Thymus (tissue), 11 donors: ENCODE measurements at regions not wholly inside any gene's neighbourhood (a gene's known extent, or its start where the extent isn't known, plus 50 kb on each side); places are given as distances from the start of the nearest gene placed in this dataset.
A peak's percentile ranks its signal among the peaks of the same experiment; 100 is the strongest.

ENCODE experiments used
- DNase-seq, 9 donors: peaks; one replicate each; pipeline ENCODE4 v3.0.0-alpha.2; 2013; ENCODE audit warnings: low spot score in 9 of 9, low read depth in 6 of 9, missing footprints in 1 of 9
- H3K27ac ChIP-seq, 2 donors: one replicate each; pipeline ENCODE4 v1.5.1; 2013; ENCODE audit warnings: control low read depth in 1 of 2, low read depth in 1 of 2, low read length in 1 of 2, mild to moderate bottlenecking in 1 of 2, moderate library complexity in 1 of 2
- H3K27me3 ChIP-seq, 2 donors: one replicate each; pipeline ENCODE4 v1.5.1; 2013; ENCODE audit warnings: low read length in 1 of 2; ENCODE audit not compliant: control insufficient read depth in 2 of 2, insufficient read depth in 1 of 2
- H3K36me3 ChIP-seq, 2 donors: one replicate each; pipeline ENCODE4 v1.5.1; 2013; ENCODE audit warnings: low read length in 1 of 2, mild to moderate bottlenecking in 1 of 2, moderate library complexity in 1 of 2; ENCODE audit not compliant: control insufficient read depth in 2 of 2, insufficient read depth in 2 of 2
- H3K4me1 ChIP-seq, 2 donors: one replicate each; pipeline ENCODE4 v1.5.1; 2013; ENCODE audit warnings: low read length in 2 of 2; ENCODE audit not compliant: control insufficient read depth in 2 of 2, insufficient read depth in 2 of 2
- H3K4me3 ChIP-seq, 2 donors: one replicate each; pipeline ENCODE4 v1.5.1; 2013; ENCODE audit warnings: low read length in 2 of 2, control low read depth in 1 of 2, mild to moderate bottlenecking in 1 of 2
- H3K9me3 ChIP-seq, 2 donors: one replicate each; pipeline ENCODE4 v1.5.1; 2013; ENCODE audit warnings: low read length in 1 of 2, mild to moderate bottlenecking in 1 of 2; ENCODE audit not compliant: control insufficient read depth in 2 of 2, insufficient read depth in 1 of 2
- WGBS: extraction: QIAGEN DNeasy Blood & Tissue Kit; methylation state at CpG from one replicate; pipeline ENCODE4 v1.1.7; 2013; 5-methylcytosine and 5-hydroxymethylcytosine counted together
- donor health status: healthy.

GRCh38 chr1:198889749-198890148 lies 250.9 kb downstream of the PTPRC start:
- DNase-seq = no peak
- Histone ChIP-seq H3K27me3 (no peaks in the 10 kb centered on the region), H3K4me3 (no peak overlapping the region), H3K36me3 (peaks cover 5 to 72% of the 10 kb centered on the region in 2 donors), H3K4me1 (peaks cover under 1 to 3% of the 10 kb centered on the region in 2 donors), H3K27ac (no peak overlapping the region), H3K9me3 (no peaks in the 10 kb centered on the region)
- 85% methylated on average over 1 of the region's 1 CpG for WGBS

GRCh38 chr1:198890214-198890930 lies 251.5 kb downstream of the PTPRC start:
- Histone ChIP-seq H3K4me1 (peaks cover 0 to 3% of the 10 kb centered on the region in 2 donors), H3K27ac (no peak overlapping the region), H3K36me3 (peaks cover 6 to 75% of the 10 kb centered on the region in 2 donors), H3K27me3 (no peaks in the 10 kb centered on the region), H3K4me3 (no peak overlapping the region), H3K9me3 (no peaks in the 10 kb centered on the region)
- WGBS = 94% methylated on average over 4 of the region's 4 CpGs
- DNase-seq = no peak

GRCh38 chr1:198892065-198892464 lies 253.2 kb downstream of the PTPRC start:
- 97% methylated on average over 1 of the region's 1 CpG for WGBS
- Histone ChIP-seq H3K27me3 (no peaks in the 10 kb centered on the region), H3K27ac (peak overlapping the region in 1 of 2 donors; percentile 35), H3K9me3 (no peaks in the 10 kb centered on the region), H3K36me3 (peaks cover 6 to 83% of the 10 kb centered on the region in 2 donors), H3K4me3 (no peak overlapping the region), H3K4me1 (peaks cover 0 to 3% of the 10 kb centered on the region in 2 donors)
- DNase-seq = no peak

- Histone ChIP-seq H3K9me3 (no peaks in the 10 kb centered on the region), H3K4me1 (peaks cover 0 to 3% of the 10 kb centered on the region in 2 donors), H3K36me3 (peaks cover 6 to 89% of the 10 kb centered on the region in 2 donors), H3K27me3 (no peaks in the 10 kb centered on the region), H3K27ac (no peak overlapping the region), H3K4me3 (no peak overlapping the region)
- no peak for DNase-seq
- 99% methylated on average over 1 of the region's 1 CpG for WGBS
Observed at GRCh38 chr1:198893141-198893540, 254.3 kb downstream of the PTPRC start.

GRCh38 chr1:198893763-198894444 lies 255.1 kb downstream of the PTPRC start:
- H3K27ac ChIP-seq = no peak overlapping the region
- peaks cover 6 to 89% of the 10 kb centered on the region in 2 donors for H3K36me3 ChIP-seq
- DNase-seq = no peak
- H3K9me3 ChIP-seq = no peaks in the 10 kb centered on the region
- no peak overlapping the region for H3K4me3 ChIP-seq
- H3K4me1 ChIP-seq = no peaks in the 10 kb centered on the region
- no peaks in the 10 kb centered on the region for H3K27me3 ChIP-seq
- WGBS = 98% methylated on average over 4 of the region's 4 CpGs

- Histone ChIP-seq H3K4me1 (peaks cover 0 to 9% of the 10 kb centered on the region in 2 donors), H3K27me3 (no peaks in the 10 kb centered on the region), H3K4me3 (no peak overlapping the region), H3K36me3 (peaks cover 16 to 82% of the 10 kb centered on the region in 2 donors), H3K9me3 (no peaks in the 10 kb centered on the region), H3K27ac (no peak overlapping the region)
- 92% methylated on average over 3 of the region's 3 CpGs for WGBS
- DNase-seq = no peak
Observed at GRCh38 chr1:198901266-198901665, 262.4 kb downstream of the PTPRC start.

- 94% methylated on average over 5 of the region's 5 CpGs for WGBS
- Histone ChIP-seq H3K36me3 (peaks cover 16 to 80% of the 10 kb centered on the region in 2 donors), H3K9me3 (no peaks in the 10 kb centered on the region), H3K4me1 (peaks cover 0 to 9% of the 10 kb centered on the region in 2 donors), H3K27me3 (no peaks in the 10 kb centered on the region), H3K27ac (peak overlapping the region; percentile 8 to 31), H3K4me3 (no peak overlapping the region)
- no peak for DNase-seq
Observed at GRCh38 chr1:198902655-198903054, 263.8 kb downstream of the PTPRC start.

GRCh38 chr1:198903203-198903602 lies 264.4 kb downstream of the PTPRC start:
- DNase-seq = peak in 1 of 9 donors; percentile 52
- Histone ChIP-seq H3K27ac (peak overlapping the region in 1 of 2 donors; percentile 15), H3K4me1 (peaks cover 0 to 9% of the 10 kb centered on the region in 2 donors), H3K27me3 (no peaks in the 10 kb centered on the region), H3K36me3 (peaks cover 16 to 77% of the 10 kb centered on the region in 2 donors), H3K9me3 (no peaks in the 10 kb centered on the region), H3K4me3 (no peak overlapping the region)
- 88% methylated on average over 3 of the region's 3 CpGs for WGBS

- peak overlapping the region in 1 of 2 donors; percentile 15 for H3K27ac ChIP-seq
- WGBS = 77% methylated on average over 3 of the region's 3 CpGs
- H3K4me3 ChIP-seq = no peak overlapping the region
Observed at GRCh38 chr1:198903621-198904020, 264.8 kb downstream of the PTPRC start.

More at GRCh38 chr1:198903621-198904020, 264.8 kb downstream of the PTPRC start:
- Histone ChIP-seq H3K27me3 (no peaks in the 10 kb centered on the region), H3K4me1 (peaks cover 0 to 9% of the 10 kb centered on the region in 2 donors), H3K9me3 (no peaks in the 10 kb centered on the region), H3K36me3 (peaks cover 16 to 74% of the 10 kb centered on the region in 2 donors)
- DNase-seq = no peak
